ENCODE measurements at regions not wholly inside any gene's neighbourhood (a gene's known extent, or its start where the extent isn't known, plus 50 kb on each side); places are given as distances from the start of the nearest gene placed in this dataset.

DNA sequence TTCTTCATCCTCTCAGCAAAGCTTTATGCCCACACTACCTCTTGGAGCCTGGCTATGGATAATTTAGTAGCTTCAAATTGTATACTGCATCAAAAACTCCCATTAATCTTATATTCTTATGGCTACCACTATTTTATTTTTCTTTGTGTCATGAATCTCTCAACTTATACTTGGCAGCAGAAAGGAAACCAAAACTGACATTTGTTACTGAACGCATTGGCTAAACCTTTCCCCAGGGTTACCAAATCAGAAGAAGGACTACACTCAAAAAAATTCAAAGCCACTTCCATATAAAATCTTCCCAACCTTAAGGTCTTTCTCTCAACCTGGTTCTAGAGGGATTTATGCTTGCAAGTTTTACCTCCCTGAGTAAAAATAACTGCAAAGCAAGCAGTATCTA lies 97.0 kb upstream of the REG3G start:
- ATAC-seq, result no peak
- Mint-ChIP-seq H3K4me3 (no peak overlapping the region), H3K27me3 (ENCODE audit: low read depth) (no peaks in the 10 kb centered on the region), H3K36me3 (ENCODE audit: insufficient read depth) (no peaks in the 10 kb centered on the region), H3K4me1 (ENCODE audit: low read depth) (no peaks in the 10 kb centered on the region), H3K9me3 (peaks cover 12% of the 10 kb centered on the region)
- DNase-seq, result no peak

DNA sequence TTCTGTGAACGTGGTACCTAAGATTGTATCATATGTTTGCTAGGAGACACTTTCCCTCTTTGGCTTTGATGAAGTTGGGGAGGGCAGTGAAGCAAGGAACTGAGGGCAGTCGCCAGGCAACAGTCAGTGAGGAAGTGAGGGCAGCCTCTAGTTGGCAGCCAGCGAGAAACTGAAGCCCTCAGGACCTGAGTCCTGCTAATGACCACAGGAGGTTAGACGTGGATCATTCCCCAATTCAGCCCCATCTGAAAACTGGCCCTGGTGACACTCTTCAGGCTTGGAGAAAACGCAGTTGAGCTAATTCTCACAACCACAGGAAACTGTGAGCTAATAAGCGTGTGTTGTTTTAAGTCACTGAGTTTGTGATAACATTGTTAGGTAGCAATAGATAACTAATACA lies 84.5 kb upstream of the REG3G start:
- no peaks in the 10 kb centered on the region for H3K27me3 Mint-ChIP-seq (ENCODE audit: low read depth)
- no peaks in the 10 kb centered on the region for H3K36me3 Mint-ChIP-seq (ENCODE audit: insufficient read depth)
- no peaks in the 10 kb centered on the region for H3K4me1 Mint-ChIP-seq (ENCODE audit: low read depth)
- DNase-seq (no peak), ATAC-seq (no peak)
- H3K9me3 Mint-ChIP-seq, result no peaks in the 10 kb centered on the region
- no peak overlapping the region for H3K4me3 Mint-ChIP-seq

DNA sequence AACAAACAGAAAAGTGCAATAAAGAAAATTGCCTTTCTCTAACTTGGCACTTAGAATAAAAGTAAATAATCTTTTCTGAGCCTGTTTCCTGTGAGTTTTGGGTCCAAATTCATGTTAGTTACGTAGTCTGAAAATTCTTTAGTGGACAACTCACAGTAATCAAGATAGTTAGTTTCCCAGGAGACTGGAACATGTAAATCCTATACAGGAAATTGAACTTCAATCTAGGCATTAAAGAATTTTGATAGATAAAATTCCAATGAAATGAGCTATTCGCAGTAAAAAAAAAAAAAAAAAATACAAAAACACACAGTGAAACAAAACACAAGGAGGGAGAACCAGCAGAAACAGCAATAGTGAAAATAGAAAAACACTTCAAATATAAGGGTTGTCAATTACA lies 83.8 kb upstream of the REG3G start:
- H3K9me3 Mint-ChIP-seq, result no peaks in the 10 kb centered on the region
- ATAC-seq (no peak), DNase-seq (no peak)
- no peaks in the 10 kb centered on the region for H3K36me3 Mint-ChIP-seq (ENCODE audit: insufficient read depth)
- H3K27me3 Mint-ChIP-seq (ENCODE audit: low read depth), result no peaks in the 10 kb centered on the region
- H3K4me1 Mint-ChIP-seq (ENCODE audit: low read depth), result no peaks in the 10 kb centered on the region
- no peak overlapping the region for H3K4me3 Mint-ChIP-seq

DNA sequence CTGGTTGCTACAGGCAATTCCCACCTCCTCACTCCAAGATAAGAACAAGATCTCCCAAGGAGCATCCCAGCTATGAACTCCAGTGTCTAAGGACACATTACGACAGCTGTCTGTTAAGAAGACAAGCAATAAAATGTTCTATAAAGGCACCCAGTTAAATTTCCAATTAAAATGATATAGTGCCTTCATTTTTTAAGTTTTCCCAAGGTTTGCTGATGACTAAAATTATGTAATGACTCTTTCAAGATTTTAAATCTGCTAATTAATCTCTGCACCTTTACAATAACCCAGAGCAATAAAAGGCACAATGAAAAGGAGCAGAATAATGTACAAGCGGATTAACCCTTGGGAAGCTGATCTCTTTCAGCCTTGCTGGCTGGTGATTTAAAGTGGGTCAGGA lies 61.6 kb upstream of the REG3G start:
- no peak for ATAC-seq
- no peaks in the 10 kb centered on the region for H3K4me1 Mint-ChIP-seq (ENCODE audit: low read depth)
- DNase-seq, result no peak
- H3K27me3 Mint-ChIP-seq (ENCODE audit: low read depth), result no peaks in the 10 kb centered on the region
- peaks cover 16% of the 10 kb centered on the region for H3K9me3 Mint-ChIP-seq
- H3K4me3 Mint-ChIP-seq, result no peak overlapping the region
- H3K36me3 Mint-ChIP-seq (ENCODE audit: insufficient read depth), result no peaks in the 10 kb centered on the region

DNA sequence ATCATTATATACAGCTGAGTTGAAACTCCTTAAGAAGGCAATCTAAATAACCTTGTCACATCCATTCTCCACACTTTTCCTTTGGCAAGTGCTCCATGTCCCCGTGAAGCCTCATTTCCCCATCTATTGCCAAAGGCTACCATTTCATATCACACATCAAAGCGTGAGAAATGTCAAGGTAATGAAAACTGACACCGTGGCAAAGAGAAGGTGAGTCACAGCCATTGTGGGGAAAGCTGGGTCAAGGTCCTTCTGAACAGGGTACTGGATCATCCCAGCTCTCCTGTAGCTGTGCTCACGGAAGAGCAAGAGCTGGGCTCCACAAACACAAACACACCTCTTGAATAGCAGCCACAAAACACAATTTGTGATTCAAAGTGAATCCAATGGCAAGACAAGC lies 58.2 kb upstream of the REG3G start:
- no peak overlapping the region for H3K4me3 Mint-ChIP-seq
- peaks cover 15% of the 10 kb centered on the region for H3K9me3 Mint-ChIP-seq
- H3K4me1 Mint-ChIP-seq (ENCODE audit: low read depth), result no peaks in the 10 kb centered on the region
- no peaks in the 10 kb centered on the region for H3K27me3 Mint-ChIP-seq (ENCODE audit: low read depth)
- ATAC-seq, result no peak
- H3K36me3 Mint-ChIP-seq (ENCODE audit: insufficient read depth), result no peaks in the 10 kb centered on the region
- no peak for DNase-seq

DNA sequence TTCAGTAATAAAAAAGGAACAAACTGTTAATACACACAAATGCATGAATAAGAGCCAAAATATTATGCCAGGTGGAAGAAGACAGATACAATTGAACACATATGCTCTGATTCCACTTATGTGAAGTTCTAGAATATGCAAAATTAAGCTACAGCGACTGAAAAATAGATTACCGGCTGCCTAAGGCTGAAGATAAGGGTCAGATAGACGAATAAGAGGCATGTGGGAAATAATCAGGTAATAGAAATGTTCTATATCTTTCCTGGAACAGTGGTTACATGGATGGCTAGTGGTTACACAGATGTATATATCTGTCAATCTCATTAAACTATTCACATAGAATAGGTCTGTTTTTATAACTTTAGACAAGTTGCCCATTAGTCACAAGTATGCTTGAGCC lies 51.9 kb upstream of the REG3G start:
- Mint-ChIP-seq H3K27me3 (ENCODE audit: low read depth) (no peaks in the 10 kb centered on the region), H3K36me3 (ENCODE audit: insufficient read depth) (no peaks in the 10 kb centered on the region), H3K9me3 (peaks cover 12% of the 10 kb centered on the region), H3K4me3 (no peak overlapping the region), H3K4me1 (ENCODE audit: low read depth) (no peaks in the 10 kb centered on the region)
- DNase-seq, result no peak
- ATAC-seq, result no peak
